Left renal pelvis (tissue), 4 donors: ENCODE measurements at regions not wholly inside any gene's neighbourhood (a gene's known extent, or its start where the extent isn't known, plus 50 kb on each side); places are given as distances from the start of the nearest gene placed in this dataset.
"Not testable (repeated sequence)": the region's sequence is repeated elsewhere in the genome, so short reads cannot be mapped to it uniquely, and the experiment has no call there.

Source experiments
- DNase-seq, 4 donors: peaks; one replicate each; pipeline ENCODE4 v3.0.0-alpha.2; 2013; ENCODE audit warnings: low read depth in 4 of 4, low spot score in 3 of 4

DNA sequence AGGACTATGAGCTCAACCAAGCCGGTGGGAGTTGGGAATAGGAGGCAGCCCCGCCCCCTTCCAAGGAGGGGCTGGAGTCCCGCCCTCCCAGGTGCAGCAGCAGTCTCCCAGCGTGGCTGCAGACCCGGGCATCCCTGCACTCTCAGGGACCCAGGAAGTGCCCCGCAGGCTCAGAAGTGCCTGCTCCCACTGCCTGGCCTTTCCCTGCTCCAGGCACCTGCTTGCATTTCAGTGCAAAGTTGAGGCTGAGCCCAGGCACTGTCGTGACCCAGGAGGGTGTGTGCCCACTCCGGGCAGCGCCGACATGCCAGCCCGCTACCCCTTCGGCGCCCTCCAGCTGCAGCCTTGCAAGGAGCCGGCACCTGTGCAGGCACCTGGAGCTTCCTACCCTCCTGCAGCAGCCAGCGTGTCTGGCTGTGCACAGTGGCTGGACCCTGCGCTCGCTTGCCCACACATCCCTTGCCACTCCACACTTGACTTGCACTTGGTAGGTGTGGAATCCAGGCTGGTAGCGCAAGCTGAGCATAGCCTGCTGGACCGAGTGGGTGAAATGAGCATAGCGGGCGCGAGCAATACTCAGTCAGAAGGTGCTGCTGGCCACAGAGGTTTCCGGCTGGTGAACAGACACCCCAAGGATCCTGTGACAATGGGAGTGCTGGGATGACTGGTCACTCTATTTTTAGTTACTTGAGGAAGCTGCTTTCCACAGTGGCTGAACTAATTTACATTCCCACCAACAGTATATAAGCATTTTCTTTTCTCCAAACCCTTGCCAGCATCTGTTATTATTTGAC is 236.3 kb downstream of the PCDH10 start:
- DNase-seq: no peak

DNA sequence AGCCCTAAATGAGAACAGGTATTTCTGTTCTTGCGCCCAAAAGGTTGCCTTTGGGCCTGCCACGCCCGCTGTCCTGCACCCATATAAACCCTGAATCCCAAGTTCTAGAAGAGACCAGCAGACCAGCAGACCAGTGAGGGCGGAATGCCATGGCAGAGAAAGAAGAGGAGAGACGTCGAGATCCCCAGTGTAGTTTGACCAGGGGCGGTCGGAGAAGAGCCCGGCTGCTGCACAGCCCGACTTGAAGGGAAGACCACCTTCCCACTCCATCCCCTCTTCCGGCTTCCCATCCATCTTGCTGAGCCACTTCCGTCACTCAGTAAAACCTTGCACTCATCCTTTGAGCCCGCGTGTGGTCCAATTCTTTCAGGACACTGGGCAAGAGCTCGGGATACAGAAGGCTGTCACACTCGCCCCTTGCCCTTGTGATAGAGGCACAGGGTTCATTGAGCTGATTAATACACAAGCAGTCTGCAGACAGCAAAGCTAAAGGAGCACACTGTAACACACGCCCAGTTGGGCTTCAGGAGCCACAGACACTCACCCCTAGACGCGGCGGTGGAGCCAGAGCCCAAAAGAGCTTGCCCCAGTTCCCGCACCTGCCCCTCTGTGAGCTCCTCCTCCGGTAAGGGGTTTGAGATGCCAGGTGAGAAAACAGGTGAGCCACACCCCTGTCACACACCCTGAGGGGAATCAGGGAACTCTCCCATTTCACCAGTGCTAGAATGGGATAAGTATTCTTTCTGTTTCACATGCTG is 230.8 kb downstream of the PCDH10 start:
- no peak for DNase-seq

DNA sequence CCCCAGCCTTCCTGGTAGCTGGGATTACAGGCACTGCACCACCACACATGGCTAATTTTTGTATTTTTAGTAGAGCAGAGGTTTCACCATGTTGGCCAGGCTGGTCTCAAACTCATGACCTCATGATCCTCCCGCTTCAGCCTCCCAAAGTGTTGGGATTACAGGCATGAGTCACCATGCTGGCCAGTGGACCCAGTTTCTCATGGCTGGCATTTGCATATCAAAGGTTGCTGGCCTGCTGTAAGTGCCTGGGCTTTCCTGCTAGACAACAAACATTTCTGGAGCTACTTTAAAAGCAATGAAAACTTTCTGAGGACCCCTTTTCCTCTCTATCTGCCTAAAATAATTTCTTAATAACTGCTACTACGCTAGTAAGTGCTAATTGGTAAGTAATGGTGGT is 228.2 kb downstream of the PCDH10 start:
- DNase-seq: no peak

DNA sequence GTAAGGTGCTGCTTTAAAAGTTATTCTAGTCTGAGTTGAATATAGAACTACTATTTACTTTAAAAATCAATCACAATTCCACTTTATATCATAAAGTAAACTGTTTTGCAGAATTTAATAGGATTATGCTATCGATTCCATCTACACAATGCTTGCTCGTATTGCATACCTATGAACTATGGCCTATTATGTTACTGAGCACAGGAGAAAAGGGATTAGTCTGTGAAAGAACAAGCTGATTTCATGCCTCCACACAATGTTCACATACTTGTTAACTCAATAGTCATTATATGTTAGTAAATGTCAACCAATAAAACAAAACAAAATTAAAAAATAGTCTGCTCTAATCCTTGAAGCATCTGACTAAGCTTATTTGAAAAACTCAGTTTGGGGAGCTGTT is 223.6 kb downstream of the PCDH10 start:
- DNase-seq: no peak

DNA sequence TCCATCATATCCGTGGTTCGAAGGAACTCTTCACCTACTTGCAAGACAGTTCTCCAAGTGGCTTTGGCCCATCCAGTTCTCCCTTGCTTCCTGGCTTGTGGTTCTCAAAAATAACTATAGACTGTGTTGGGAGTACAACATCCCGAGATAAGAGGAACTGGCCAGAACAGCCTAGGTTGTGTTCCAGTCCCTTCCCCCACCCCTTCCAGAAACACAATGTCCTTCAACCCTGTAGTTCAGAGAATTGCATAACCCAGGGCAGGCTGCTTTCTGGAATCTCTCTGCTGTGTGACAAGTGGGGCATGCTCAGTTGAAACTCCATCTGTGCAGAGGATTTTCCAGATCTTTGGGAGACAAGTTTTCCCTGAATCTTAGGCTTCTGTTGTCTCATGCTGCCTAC is 206.5 kb downstream of the PCDH10 start:
- DNase-seq: no peak

DNA sequence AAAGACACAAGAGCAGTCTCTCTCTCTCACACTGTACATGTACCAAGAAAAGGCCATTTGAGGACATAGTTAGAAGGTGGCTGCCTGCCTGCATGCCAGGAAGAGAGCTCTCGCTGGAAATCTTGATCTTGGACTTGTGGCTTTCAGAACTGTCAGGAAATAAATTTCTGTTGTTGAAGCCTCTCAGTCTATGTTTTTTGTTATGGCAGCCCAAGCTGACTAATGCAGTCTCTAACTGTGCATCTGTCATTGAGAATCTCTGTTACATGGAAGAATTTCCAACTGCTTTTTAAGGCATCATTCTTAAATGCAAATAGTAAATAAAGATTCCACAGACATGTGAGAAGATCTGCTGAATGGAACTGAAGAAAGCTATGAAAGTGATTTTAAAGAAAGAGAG is 198.3 kb downstream of the PCDH10 start:
- DNase-seq: no peak

DNA sequence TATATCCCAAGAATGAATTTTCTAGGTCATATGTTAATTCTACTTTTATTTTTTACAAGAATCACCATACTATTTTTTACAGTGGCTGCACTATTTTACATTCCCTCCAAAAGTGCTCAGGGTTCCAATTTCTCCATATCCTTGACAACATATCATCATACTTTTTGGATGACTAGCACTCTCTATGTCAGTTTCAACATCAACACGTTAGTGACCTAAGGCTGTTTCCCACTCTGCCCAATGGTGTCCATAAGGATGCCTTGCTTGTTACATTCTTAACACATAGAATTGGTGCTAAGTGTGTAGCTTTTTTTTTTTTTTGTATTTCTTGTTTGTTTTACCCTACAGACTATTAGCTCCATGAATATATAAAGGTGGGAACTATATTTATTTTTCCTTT is 175.4 kb downstream of the PCDH10 start:
- no peak for DNase-seq

DNA sequence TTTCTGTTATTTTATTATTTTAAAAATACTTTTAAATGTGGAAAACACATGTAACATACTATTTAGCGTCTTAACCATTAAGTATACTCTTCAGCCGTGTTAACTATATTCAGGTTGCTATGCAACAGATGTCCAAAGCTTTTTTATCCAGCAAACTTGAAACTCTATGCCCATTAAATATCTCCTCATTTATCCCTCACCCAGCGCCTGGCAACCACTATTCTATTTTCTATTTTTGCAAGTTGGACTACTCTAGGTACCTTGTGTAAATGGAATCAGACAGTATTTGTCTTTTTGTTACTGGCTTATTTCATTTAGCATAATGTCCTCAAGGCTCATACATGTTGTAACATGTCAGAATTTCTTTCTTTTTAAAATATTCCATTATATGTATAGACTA is 174.6 kb downstream of the PCDH10 start:
- DNase-seq: no peak

DNA sequence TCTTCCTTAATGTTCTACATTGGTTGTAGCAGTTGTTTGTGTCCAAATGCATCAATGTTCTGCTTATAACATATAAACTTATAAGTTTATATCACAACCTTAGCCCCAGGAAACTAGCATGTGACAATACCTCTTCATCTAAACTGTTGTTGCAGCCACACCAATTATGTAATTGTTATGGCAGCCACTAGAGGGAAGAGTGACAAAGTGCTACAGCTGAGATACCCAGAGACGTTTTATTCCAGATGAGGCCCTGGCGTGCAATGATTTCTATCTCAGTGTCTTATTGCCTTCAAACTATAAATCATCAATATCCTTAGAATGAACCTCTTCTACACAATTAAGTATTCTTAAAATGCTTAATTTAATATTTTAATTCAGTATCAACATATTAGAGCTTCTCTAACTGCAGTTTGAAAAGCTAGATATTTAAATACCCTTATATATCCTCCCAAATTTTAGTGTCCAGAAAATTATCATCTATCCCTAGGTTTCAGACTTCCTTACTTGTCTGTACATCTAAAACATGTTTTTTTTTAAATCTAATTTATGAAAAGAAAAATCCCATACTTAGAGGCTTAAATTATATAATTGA is 171.6 kb downstream of the PCDH10 start:
- peak in 2 of 4 donors; percentile 2 to 5 for DNase-seq

DNA sequence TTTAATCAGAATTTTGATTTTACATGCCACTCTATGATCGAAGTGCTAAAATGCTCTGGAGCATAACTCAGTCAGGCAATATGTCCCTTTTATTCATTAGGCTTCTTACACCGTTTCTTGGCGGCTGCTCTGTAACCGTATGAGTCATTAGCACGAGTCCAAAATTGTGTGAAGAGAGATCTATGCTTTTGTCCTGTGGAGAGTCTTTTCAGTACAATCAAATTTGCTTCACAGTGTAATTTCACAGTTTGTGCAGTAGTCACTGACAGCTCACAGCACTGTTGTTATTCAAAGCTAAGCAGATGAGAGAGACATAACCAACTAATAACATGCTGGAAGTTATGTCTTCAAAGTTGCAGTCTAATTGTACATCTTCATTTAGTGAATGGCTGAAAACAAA is 167.8 kb downstream of the PCDH10 start:
- no peak for DNase-seq

DNA sequence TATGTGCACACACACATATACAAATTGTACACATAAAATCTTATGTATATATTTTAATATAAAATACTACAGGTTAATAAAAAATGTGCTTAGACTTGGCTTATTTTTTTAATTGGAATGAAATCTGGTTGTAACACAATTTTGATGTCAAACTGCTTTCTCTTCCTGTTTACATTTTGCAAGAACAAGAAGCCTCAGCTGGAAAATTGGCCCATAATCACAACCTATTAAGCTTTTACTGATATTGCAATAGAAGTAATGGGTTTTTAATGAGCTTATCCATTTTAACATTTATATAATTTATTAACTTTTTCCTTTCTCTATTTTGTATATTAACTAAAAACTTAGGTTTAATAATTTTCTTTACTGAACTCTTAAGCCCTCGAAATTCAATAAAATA is 165.9 kb downstream of the PCDH10 start:
- no peak for DNase-seq

DNA sequence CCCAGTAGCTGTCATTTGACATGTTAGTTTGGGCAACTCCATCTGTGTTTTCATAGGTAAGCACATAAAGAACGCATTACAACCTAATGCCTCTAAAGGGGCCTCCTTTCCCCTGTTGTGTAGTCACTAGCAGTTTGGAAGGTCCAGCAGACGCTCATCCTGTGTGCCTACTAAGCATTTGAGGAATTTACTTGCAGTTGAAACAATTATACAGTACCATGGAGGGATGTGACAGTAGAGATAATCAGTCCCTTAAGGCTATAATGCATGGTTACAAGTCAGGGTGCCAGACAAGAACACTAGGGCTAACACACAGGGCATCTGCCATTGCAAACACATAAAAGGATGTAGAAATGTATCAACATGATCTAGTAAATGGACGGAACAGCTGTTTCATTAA is 138.3 kb downstream of the PCDH10 start:
- no peak for DNase-seq

DNA sequence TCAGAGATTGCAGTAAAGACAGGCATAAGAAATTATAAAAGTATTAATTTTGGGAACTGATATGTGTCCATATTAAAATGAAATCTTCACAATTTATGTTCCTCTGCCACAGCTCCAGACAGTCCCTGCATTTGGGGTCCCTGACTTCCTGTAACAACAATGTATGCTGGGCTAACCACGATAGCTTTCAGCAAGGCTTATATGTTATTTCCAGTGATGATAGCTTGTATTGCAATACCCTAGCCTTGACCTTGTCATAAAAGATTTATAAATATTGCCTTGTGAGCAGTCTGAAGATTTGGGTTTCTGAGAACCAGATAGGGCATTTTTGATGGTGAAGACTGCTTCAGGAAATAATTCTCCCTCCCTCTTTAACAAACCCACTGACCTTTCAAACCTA is 129.5 kb downstream of the PCDH10 start:
- no peak for DNase-seq

DNA sequence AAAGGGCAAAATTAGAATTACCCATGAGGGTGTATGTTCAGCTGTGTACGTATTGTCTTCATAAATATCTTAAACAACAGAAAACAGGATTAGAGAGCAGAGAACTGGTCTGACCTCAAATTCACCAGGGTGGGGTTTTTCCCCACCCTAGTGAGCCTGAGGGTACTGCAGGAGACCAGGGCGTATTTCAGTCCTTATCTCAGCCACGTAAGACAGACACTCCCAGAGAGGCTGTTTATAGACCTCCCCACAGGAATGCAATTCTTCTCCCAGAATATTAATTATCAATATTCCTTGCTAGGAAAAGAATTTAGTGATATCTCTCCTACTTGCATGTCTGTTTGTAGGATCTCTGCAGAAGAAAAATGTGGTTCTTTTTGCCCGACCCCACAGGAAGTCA is 128.8 kb downstream of the PCDH10 start:
- not testable (repeated sequence) for DNase-seq

DNA sequence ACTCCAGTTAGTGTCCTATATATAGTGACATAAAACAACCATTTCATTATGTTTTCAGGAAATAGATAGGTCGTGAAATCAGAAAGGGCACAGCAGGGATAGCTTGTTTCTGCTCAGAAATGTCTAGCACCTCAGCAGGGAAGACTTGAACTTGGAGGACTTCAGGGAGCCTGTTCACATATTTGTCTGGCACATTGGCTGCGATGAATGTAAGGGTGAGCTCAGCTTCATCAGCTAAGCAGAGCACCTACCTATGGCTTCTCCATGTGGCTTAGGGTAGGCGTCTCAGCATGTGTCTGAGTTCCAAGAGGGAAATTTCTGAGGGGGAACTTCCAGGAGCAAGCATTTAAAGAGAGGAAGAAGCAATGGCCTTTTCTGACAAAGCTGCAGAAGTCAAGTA is 126.2 kb downstream of the PCDH10 start:
- DNase-seq: no peak

DNA sequence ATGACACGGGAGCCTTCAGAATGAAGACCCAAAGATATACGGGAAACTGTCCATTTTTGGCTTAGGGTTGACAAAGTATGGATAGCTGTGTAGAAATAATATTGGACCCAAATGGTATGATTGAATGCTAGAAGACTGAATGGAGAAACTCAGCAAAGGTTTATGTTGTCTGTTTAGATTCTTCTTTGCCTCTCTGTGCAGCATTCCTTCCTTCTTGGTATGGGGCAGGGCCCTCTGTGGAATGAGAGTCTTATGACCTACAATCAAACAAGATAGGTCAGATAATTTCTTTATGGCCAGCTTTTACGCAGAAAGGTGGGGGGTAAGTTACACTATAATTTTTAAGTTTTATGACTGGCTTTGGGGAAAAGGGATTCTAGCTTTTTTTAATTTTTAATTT is 124.3 kb downstream of the PCDH10 start:
- no peak for DNase-seq

DNA sequence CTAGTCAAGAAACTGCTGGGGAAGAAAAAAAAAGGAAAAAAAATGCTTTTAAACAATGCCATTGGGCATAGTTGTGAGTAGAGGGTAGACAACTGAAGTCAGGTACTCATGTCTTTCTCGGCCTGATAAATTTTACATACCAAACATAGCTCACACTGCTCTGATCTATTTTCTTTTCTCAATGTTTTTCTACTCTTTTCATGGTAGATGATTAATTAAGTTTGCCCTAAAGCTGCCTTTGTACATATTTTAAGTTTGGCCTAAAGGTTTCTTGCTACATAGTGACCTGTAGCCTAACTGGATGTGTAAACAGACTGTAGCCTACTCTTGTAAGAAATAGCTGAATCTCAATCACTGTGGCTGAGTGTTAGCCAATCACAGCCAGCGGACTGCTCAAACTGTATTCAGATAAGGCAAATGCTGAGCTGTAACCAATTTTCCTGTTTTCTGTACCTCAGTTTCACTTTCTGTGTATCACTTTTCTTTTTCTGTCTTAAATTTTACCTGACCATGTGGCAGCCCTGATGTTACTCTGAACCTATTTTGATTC is 121.0 kb downstream of the PCDH10 start:
- DNase-seq: peak in 1 of 4 donors; percentile 5

DNA sequence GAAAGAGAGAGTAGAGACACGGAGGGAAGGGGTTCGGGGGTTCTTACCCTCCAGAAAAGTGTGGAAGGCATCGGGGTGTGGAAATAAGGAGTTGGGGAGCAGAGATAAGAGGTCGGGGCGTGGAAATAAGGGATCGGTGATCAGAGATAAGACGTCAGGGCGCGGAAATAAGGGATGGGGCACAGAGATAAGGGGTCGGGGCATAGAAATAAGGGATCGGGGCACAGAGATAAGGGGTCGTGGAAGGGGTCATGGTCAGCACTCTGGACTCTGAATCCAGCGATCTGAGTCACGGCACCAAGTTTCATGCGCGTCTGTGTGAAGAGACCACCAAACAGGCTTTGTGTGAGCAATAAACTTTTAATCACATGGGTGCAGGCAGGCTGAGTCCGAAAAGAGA is 119.1 kb downstream of the PCDH10 start:
- no peak for DNase-seq

DNA sequence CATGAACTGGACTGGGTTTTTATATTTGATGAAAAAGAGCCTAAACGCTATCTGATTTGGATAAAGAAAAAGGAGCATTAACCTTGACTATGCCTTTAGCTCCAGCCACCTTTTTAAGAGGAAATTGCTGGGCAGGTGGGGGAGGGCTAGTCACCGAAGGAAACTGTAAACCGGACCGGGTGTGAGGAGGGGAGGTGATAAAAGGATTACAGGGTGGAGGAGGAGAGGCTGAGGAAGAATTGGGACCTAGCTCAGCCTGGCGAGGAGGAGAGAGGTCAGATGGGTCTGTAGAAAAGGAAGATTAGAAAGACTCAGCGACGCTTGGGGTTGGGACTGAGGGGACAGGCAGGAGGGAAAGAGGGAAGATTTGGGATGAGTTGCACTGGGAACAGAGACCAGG is 118.4 kb downstream of the PCDH10 start:
- DNase-seq: not testable (repeated sequence)

DNA sequence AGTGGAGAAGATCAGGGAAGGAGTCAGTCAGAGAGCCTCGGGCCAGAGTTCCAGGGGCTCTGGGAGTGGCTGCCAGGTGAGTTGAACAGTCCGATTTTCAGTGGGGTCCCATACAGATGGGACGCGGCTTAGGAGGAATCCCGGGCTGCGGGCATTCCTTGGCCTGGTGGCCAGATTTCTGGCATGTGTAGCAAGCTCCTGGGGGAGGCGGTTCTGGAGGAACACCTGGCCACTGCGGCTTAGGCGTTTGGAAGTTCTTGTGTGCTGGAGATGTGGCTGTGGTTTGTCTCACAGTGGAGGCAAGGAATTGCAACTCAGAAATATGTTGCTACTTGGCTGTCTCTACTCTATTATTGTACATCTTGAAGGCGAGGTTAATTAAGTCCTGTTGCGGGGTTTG is 117.9 kb downstream of the PCDH10 start:
- not testable (repeated sequence) for DNase-seq

DNA sequence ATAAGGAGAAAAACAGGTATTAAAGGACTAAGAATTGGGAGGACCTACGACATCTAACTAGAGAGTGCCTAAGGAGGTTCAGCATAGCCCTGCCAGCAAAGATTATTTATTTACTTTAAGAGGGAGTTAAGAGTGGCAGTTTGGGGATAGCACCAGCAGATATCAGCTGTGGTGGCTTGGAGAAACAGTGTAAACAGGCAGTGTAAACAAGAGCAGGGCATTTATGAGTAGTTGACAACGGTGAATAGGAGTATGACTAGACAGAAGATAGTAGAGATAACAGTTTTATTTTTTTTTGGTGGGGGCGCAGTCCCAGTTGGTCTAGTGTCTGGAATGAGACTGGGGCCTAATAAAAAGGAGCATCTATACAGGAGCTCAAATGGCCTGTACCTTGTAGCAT is 115.2 kb downstream of the PCDH10 start:
- not testable (repeated sequence) for DNase-seq

DNA sequence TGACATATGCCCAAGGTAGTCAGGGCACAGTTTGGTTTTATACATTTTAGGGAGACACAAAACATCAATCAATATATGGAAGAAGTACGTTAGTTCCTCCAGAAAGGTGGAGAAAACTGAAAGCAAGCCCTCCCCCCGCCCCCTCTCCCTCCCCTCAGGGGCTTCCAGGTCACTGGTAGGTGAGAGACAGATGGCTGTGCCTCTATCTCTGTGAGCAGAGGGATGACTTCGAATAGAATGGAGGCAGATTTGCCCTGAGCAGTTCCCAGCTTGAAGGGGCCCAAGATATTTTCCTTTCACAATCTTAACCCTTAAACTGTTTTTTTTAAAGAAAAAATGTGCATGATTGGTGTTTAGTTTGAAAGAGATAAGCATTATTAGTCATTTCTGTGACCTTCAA is 114.0 kb downstream of the PCDH10 start:
- DNase-seq: no peak
